ENCODE measurements at regions not wholly inside any gene's neighbourhood (a gene's known extent, or its start where the extent isn't known, plus 50 kb on each side); places are given as distances from the start of the nearest gene placed in this dataset.

GRCh38 chr21:16708101-16708835, 804.6 kb upstream of the CXADR start:
- DNase-seq, result no peak

DNA sequence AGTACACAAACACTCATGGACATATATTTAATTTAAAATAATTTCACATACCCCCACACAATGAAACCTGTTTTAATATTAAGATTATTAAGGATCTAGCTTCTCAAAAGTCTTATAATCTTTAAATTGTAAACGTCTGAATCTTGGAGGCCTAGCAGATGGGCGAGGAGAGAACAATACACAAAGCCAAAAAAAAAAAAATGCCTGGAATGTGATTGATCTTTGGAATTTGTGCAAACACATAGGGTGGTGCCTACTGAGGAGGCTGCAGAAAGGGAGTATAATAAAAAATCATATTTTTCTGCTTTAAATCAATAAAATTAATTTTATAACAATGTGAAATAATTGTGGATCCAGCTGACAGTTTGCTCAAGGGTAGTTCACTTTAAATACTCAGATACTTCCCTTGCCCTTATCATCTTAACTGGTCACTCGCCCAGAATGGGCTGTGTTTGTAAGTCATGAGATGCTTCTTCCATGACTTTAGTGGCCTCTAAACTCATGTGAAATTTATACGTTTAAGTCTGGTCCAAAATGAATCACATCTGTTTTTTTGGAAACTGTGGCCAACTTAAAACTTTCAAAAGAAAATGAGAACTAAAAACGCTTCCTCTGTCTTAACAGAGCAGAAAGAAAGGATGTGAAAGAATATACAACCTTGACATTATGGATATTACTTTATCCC, 802.8 kb upstream of the CXADR start:
- DNase-seq, result no peak

DNA sequence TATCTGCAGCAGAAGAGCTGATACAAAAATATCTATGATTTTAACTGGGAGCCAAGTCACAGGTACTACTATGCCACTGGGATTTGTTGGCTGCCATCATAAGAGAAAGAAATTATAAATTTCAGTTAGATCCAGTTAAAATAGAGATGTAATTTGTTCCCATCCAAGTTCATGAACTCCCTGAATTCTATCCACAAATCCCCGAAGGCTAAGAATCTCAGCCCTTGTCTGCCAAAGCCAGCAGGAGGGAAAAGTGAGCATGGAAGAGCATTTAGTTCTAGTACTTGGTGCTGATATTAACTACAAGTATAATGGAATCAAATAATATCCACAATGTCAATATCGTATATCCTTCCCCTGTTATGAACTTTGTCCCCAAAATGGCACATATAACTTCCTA, 801.1 kb upstream of the CXADR start:
- DNase-seq, result no peak

DNA sequence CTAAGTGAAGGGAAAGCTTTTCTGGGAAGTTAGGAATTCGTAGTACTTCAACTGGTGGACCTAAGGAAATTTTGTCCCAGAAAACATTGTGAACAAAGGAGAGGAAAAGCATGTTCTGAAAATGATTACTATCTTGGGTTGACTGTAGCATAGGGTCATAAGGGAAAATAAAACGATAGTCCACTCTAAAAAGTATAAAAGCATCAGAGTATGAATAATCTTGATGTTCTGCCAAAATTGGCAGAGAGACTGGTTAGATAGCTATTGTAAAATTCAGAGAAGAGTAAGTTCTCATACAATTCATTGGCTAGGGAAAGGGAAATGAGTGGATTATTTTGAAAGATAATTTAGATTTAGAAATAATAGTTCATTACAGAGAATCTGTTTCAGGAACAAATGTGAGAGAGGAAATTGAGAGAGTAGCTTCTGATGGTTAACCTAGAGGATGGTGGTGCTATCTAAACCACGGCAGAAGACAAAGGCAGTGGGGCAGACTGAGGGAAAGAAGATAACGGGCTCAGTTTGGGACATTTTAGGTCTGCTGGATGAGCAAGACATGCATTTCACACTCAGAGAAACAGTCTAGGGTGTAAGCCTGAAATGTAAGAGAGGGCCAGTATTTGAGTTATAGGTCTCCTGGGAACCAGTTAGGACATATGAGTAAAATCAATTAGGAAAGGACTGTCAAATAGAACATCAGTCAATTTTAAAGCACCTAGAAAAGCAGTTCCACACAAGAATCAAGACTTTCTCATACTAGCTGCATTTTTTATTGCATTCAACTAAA, 799.3 kb upstream of the CXADR start:
- DNase-seq, result no peak

DNA sequence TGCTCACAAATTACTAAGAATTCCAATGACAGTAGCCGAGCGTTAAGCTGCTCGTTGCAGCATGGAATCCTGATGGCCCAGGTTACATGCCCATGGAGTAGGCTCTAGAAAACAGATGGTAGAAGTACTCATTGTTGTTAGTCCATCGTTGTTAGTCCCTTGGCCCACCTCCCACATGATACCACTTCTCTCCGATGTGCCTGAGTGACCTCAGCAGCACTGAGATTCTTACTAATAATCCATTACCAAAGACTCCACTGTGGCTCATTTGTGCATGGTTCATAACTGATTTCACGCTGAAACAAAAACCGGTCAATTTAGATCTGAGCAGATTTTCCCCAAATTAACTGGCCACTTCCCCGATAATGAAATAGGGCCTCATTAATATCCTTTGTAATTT, 772.3 kb upstream of the CXADR start:
- DNase-seq, result no peak

- no peak for DNase-seq
Observed at GRCh38 chr21:16741141-16741665, 771.6 kb upstream of the CXADR start.

GRCh38 chr21:16742131-16742641, 770.7 kb upstream of the CXADR start:
- no peak for DNase-seq

DNA sequence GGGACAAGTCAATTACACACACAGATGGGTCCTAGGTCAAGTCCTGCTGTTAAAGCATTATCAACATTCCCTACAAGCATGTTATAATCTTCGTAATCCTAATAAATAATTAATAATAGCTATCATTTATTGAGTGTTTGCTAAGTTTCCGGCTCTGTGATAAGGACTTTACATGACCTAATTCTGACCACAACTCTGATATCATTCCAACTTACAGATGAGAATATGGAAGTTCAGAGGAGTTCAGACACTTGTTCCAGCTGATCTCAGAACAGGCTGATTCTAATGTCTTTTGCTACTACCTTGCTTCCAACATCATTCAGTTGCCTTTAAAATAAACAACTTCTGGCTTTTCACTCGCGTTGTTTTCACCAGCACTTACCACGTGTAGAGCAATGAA, 770.1 kb upstream of the CXADR start:
- DNase-seq, result no peak

- DNase-seq, result no peak
Observed at GRCh38 chr21:16743317-16743716, 769.5 kb upstream of the CXADR start.

DNA sequence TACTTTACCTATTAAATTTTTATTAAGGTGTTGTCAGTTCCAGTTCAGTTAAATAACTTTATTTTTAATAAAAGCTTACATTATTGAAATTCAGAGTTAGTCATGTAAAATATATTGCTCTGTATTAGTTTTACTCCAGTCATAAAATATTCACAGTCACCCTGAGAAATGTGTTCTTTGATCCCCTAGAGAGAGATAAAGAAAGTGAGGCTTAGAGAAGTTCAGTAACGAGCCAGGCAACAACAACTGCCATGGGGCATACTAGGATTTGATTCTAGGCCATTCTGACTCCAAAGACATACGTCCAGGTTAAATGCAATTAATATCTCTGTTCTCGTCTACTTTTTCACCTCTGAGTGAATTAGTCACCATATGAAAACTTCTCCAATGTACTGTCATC, 761.9 kb upstream of the CXADR start:
- no peak for DNase-seq

- no peak for DNase-seq
Observed at GRCh38 chr21:16751695-16752474, 761.0 kb upstream of the CXADR start.

DNA sequence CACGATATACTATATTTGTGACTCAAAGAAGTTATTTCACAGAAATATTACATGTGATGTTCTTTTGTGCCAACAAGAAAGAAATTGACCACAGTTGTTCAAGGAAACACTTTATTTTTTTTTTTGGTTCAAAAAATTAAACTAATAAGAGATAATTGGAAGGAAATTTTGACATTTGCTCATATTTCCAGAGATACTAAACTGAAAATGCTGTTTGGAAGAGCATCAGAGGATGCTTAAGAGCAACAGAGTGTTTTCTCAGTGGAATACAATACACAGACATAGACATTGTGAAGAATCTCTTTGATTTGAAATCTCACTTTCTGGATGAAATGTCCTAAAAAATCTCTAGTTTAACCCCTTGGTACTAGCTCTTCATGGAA, 760.4 kb upstream of the CXADR start:
- DNase-seq, result no peak

- no peak for DNase-seq
Observed at GRCh38 chr21:16755061-16755460, 757.8 kb upstream of the CXADR start.

GRCh38 chr21:16767201-16767600, 745.6 kb upstream of the CXADR start:
- DNase-seq, result no peak

DNA sequence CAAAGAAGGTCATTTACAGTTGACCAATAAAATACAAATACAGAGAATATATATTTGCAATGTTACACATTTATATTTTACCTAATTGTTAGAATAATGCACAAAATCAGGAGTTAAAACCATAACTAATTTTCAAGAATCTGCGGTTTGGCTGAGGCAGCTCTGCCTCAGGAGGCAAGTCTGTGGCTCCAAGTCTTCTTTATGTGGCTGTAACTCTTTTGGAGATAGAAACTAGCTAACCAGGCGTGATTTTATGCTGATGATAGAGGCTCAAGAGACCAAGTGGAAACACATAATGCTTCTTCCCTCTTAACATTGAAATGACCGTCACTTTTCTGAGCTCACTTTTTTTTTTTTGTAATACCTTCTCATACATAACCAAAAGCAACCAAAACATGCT, 744.7 kb upstream of the CXADR start:
- DNase-seq, result no peak

GRCh38 chr21:16770266-16770665, 742.6 kb upstream of the CXADR start:
- no peak for DNase-seq

GRCh38 chr21:16773206-16773605, 739.6 kb upstream of the CXADR start:
- DNase-seq, result no peak

GRCh38 chr21:16775076-16775475, 737.8 kb upstream of the CXADR start:
- no peak for DNase-seq

DNA sequence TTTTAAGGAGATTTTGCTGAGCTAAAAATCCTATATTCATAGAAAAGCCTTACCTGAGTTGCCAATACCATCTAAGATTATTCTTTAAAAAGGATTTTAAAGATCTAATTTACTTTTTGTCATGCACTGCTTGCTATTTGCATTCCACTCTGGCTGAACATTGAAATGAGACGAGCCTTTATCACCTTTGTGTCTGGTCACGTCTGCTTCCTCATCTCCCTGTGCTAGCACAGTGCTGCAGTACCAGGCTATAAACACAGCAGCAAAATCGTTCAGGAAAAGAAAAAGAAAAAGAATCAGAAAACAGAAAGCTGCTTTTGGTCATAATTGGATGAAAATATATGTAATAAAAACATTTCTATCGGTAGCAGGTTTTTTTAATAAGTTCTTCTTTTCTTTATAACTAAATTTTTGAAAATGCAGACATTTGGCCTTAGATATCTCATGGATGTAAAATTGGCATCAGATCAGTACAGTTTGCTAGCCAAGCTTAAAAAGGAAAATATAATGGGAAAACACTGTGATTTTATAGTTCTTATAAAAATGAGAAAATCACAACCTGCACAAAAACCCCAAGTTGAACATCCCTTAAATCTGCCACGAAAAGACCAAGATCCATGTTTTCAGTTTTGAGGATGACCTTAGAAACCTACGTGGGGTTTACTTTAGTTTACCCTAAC, 735.7 kb upstream of the CXADR start:
- DNase-seq, result no peak

DNA sequence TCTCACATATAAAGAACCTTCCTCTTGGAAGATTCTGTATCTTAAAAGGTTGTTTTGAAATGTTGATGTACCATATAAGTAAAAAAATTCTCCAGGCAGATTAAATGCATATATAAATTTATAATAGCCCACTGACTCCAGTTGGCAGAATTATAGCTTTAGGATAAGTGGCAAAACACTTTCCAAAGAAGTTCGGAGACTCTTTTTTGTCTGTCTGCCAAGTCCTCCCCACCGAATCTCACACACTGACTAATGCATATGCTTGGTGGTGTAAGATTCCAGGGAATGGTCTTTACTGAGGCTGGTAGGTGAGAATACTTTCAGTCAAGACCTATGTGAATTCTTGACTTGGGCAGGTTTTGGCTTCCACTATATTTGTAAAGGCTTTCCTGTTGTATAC, 724.3 kb upstream of the CXADR start:
- DNase-seq, result no peak

DNA sequence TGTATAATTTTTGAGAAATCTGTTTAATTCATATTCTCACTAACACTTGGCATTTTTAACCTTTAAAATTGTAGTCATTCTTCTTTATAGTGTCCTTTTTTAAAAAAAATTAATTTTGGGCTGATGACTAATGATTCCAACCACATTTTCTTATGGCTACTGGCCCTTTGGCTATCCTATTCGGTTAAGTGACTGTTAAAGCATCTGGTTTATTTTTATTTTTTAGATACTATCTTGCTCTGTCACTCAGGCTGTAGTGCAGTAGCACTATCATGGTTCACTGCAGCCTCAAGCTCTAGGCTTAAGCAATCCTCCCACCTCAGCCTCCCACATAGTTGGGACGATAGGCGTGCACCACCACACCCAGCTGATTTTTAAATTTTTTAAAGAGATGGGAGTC, 723.2 kb upstream of the CXADR start:
- no peak for DNase-seq

DNA sequence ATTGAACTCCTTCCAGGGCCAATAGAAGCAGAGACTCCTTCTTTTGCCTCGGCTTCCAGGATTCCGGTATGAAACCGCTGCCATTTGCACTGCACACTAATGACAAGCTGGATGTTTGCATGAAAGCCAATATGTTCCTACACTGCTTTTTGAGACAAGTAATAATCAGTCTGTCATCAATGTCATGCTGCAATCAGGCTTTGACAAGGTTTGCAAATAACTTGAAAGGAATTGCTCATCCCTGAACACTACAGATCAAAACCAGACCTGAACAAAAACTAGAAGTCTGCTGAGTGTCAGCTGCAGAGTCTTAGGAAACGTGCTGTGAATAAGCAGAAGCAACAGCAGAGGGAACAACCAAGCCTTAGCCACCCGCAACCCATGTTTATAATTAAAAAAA, 720.7 kb upstream of the CXADR start:
- DNase-seq, result no peak
